Choroid plexus epithelial cell (primary cell): ENCODE measurements at regions not wholly inside any gene's neighbourhood (a gene's known extent, or its start where the extent isn't known, plus 50 kb on each side); places are given as distances from the start of the nearest gene placed in this dataset.

Experiments
- DNase-seq: peaks from one replicate; pipeline ENCODE4 v3.0.0-alpha.2; 2010; ENCODE audit warnings: low read depth
- H3K4me3 ChIP-seq: 2 replicates; pipeline ENCODE4 v1.5.1; 2011; ENCODE audit warnings: low read depth, mild to moderate bottlenecking, control low read depth, low read length, moderate library complexity
- CTCF ChIP-seq: conservative IDR thresholded peaks from 2 replicates; pipeline ENCODE4 v1.5.1; 2011; ENCODE audit warnings: low read depth, mild to moderate bottlenecking, control low read depth, inconsistent platforms, low read length, moderate library complexity

GRCh38 chr1:209368864-209369598 is 214.5 kb upstream of the CAMK1G start:
- no peak for TF ChIP-seq CTCF
- peak; percentile 88 for DNase-seq
- H3K4me3 ChIP-seq = no peak overlapping the region

- no peak for TF ChIP-seq CTCF
- no peak overlapping the region for H3K4me3 ChIP-seq
- no peak for DNase-seq
These were observed 213.1 kb upstream of the CAMK1G start for GRCh38 chr1:209370241-209370995.

GRCh38 chr1:209375097-209375496 is 208.4 kb upstream of the CAMK1G start:
- no peak overlapping the region for H3K4me3 ChIP-seq
- no peak for DNase-seq
- TF ChIP-seq CTCF = no peak

DNA sequence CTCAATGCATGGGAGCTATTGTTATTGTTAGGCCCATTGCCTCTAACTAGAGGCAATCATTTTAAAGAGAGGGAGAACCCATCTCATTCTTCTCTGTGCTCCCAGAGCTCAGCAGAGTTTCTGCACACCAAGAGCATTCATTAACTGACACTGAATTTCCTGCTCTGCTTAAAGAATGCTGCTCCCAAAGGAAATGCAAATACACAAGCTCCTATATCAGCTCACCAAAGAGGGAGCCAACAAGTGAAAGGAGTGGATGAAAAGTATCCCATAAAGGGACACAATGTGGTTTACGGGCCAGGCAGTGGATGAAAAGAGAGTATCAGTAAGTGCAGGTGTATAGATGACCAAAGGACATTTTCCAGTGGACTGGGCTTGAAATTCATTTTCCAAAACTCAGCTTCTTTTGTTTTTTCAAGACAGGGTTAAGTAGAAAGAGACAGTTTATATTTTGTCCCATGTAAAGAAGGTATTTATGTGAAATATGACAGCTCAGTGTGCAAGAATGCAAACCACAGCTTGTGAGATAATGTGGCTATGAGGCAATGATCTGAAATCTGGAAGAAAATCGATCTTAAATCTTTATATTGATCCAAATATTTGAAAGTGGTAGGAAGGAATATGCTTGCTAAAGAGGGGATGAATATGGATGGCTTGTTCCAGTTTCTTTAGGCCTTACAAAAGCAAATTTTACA is 207.7 kb upstream of the CAMK1G start:
- peak; percentile 69 for DNase-seq
- H3K4me3 ChIP-seq = no peak overlapping the region
- no peak for TF ChIP-seq CTCF

GRCh38 chr1:209376774-209377173 is 206.7 kb upstream of the CAMK1G start:
- no peak overlapping the region for H3K4me3 ChIP-seq
- DNase-seq = no peak
- no peak for TF ChIP-seq CTCF

GRCh38 chr1:209377995-209378394 is 205.5 kb upstream of the CAMK1G start:
- H3K4me3 ChIP-seq = no peak overlapping the region
- DNase-seq = no peak
- no peak for TF ChIP-seq CTCF
